Caco-2 (cell line): ENCODE measurements at regions not wholly inside any gene's neighbourhood (a gene's known extent, or its start where the extent isn't known, plus 50 kb on each side); places are given as distances from the start of the nearest gene placed in this dataset.

Source experiments
- BruUV-seq: library from RNA; stranded (reverse); fragments of 400-500 nt; replicated peaks from 2 replicates; lab custom pipeline; 2021; lab: Mats Ljungman, UMichigan
- CTCF ChIA-PET: fragments of 300-600 bp; sonication (Branson Sonifier 250); formaldehyde crosslinking; loops from one replicate; lab custom pipeline; 2022; ENCODE audit warnings: antibody characterized with exemption; lab: Charles Lee
- POLR2A ChIA-PET: fragments of 300-600 bp; sonication (Branson Sonifier 250); formaldehyde crosslinking; loops from one replicate; lab custom pipeline; 2022; ENCODE audit warnings: antibody characterized with exemption; lab: Charles Lee
- DNase-seq, 2 experiments: peaks; one replicate each; pipeline versions ENCODE4 v3.0.0 to v3.0.0-alpha.2; 2020 to 2022
- H3K27me3 ChIP-seq: replicated peaks from 2 replicates; pipeline ENCODE4 v1.6.0; 2011; ENCODE audit warnings: low read length; ENCODE audit not compliant: control insufficient read depth, insufficient read depth
- H3K36me3 ChIP-seq: 2 replicates; pipeline ENCODE4 v1.5.1; 2011; ENCODE audit warnings: low read length; ENCODE audit not compliant: control insufficient read depth, insufficient read depth
- H3K4me1 ChIP-seq: fragments of 250-450 bp; sonication (Bioruptor Pico); 2 replicates; pipeline ENCODE4 v1.5.1; 2020; ENCODE audit warnings: mild to moderate bottlenecking
- H3K4me3 ChIP-seq: 2 replicates; pipeline ENCODE4 v1.5.1; 2011; ENCODE audit warnings: low read depth, mild to moderate bottlenecking, control low read depth, low read length
- H3K9me3 ChIP-seq: fragments of 250-450 bp; sonication (Bioruptor Pico); 2 replicates; pipeline ENCODE4 v1.5.1; 2020; ENCODE audit warnings: mild to moderate bottlenecking, moderate library complexity
- H3K27ac Mint-ChIP-seq: one replicate; pipeline ENCODE4 v1.8.0; 2022; ENCODE audit warnings: mixed read lengths; ENCODE audit not compliant: unreplicated experiment
- H3K27me3 Mint-ChIP-seq: one replicate; pipeline ENCODE4 v1.8.0; 2022; ENCODE audit warnings: mixed read lengths; ENCODE audit not compliant: insufficient read depth, unreplicated experiment
- H3K36me3 Mint-ChIP-seq: one replicate; pipeline ENCODE4 v1.8.0; 2022; ENCODE audit warnings: mild to moderate bottlenecking, mixed read lengths; ENCODE audit not compliant: insufficient read depth, unreplicated experiment
- H3K4me1 Mint-ChIP-seq: one replicate; pipeline ENCODE4 v1.8.0; 2022; ENCODE audit warnings: low read depth, mixed read lengths; ENCODE audit not compliant: unreplicated experiment
- H3K4me3 Mint-ChIP-seq: one replicate; pipeline ENCODE4 v1.8.0; 2022; ENCODE audit warnings: mild to moderate bottlenecking, moderate library complexity, mixed read lengths; ENCODE audit not compliant: unreplicated experiment
- H3K9me3 Mint-ChIP-seq: one replicate; pipeline ENCODE4 v1.8.0; 2022; ENCODE audit warnings: mixed read lengths; ENCODE audit not compliant: unreplicated experiment
- CTCF ChIP-seq, 2 experiments: fragments of 200-600 bp in 1 of 2; IDR thresholded peaks; 1 replicate in 1 of 2; 2 replicates in 1 of 2; pipeline versions ENCODE4 v1.5.1 to v1.8.0; 2011 to 2022; ENCODE audit warnings: antibody characterized with exemption in 1 of 2, control low read depth in 1 of 2, inconsistent platforms in 1 of 2, low read depth in 1 of 2, low read length in 1 of 2, mild to moderate bottlenecking in 1 of 2, moderate library complexity in 1 of 2; ENCODE audit not compliant: insufficient read depth in 1 of 2, severe bottlenecking in 1 of 2, unreplicated experiment in 1 of 2
- intact Hi-C: fragments of 100-400 bp; cut with micrococcal nuclease; formaldehyde crosslinking; loops from one replicate; pipeline ENCODE4 v1.10.0; 2022; ENCODE audit not compliant: unreplicated experiment

- BruUV-seq = no TSS peak
- TF ChIP-seq CTCF (IDR thresholded peaks at IDR 0.05; ENCODE audit: insufficient read depth in 1 of 2, low read depth in 1 of 2, low read length in 1 of 2, severe bottlenecking in 1 of 2, unreplicated experiment in 1 of 2) = no peak
- no peak for DNase-seq
- Histone ChIP-seq H3K4me1 (no peaks in the 10 kb centered on the region), H3K36me3 (no peaks in the 10 kb centered on the region), H3K4me3 (no peak overlapping the region), H3K27me3 (no peaks in the 10 kb centered on the region), H3K9me3 (no peaks in the 10 kb centered on the region)
- Mint-ChIP-seq H3K36me3 (no peaks in the 10 kb centered on the region), H3K27ac (no peak overlapping the region), H3K27me3 (no peaks in the 10 kb centered on the region), H3K9me3 (no peaks in the 10 kb centered on the region), H3K4me1 (peaks cover 5% of the 10 kb centered on the region), H3K4me3 (no peak overlapping the region)
- CTCF ChIA-PET = no interaction called here
- POLR2A ChIA-PET = no interaction called here
- intact Hi-C loops = no loop called here
These were observed 292.4 kb upstream of the USP24 start for GRCh38 chr1:55507578-55507931.

GRCh38 chr1:55506740-55507577 lies 291.8 kb upstream of the USP24 start:
- Mint-ChIP-seq H3K27ac (no peak overlapping the region), H3K4me3 (no peak overlapping the region), H3K27me3 (no peaks in the 10 kb centered on the region), H3K36me3 (no peaks in the 10 kb centered on the region), H3K9me3 (no peaks in the 10 kb centered on the region), H3K4me1 (peaks cover 5% of the 10 kb centered on the region)
- H3K9me3 ChIP-seq = no peaks in the 10 kb centered on the region
- H3K27me3 ChIP-seq = no peaks in the 10 kb centered on the region
- no peak overlapping the region for H3K4me3 ChIP-seq
- DNase-seq = no peak
- intact Hi-C loops = no loop called here
- H3K4me1 ChIP-seq = no peaks in the 10 kb centered on the region
- ChIA-PET CTCF (no interaction called here), POLR2A (no interaction called here)
- H3K36me3 ChIP-seq = no peaks in the 10 kb centered on the region
- TF ChIP-seq CTCF (IDR thresholded peaks at IDR 0.05; ENCODE audit: insufficient read depth in 1 of 2, low read depth in 1 of 2, low read length in 1 of 2, severe bottlenecking in 1 of 2, unreplicated experiment in 1 of 2) = no peak
- no TSS peak for BruUV-seq

GRCh38 chr1:55505326-55505725 lies 290.2 kb upstream of the USP24 start:
- no peak for DNase-seq
- CTCF ChIA-PET = interaction anchor here (0.6 kb wide), 1 partner anchor 27 kb away, joined by 3 read pairs; no protein-coding TSS in a partner anchor
- no peak for TF ChIP-seq CTCF (IDR thresholded peaks at IDR 0.05; ENCODE audit: insufficient read depth in 1 of 2, low read depth in 1 of 2, low read length in 1 of 2, severe bottlenecking in 1 of 2, unreplicated experiment in 1 of 2)
- Histone ChIP-seq H3K36me3 (no peaks in the 10 kb centered on the region), H3K9me3 (no peaks in the 10 kb centered on the region), H3K4me3 (no peak overlapping the region), H3K4me1 (no peaks in the 10 kb centered on the region), H3K27me3 (no peaks in the 10 kb centered on the region)
- no TSS peak for BruUV-seq
- Mint-ChIP-seq H3K4me1 (peaks cover 5% of the 10 kb centered on the region), H3K9me3 (no peaks in the 10 kb centered on the region), H3K36me3 (no peaks in the 10 kb centered on the region), H3K4me3 (no peak overlapping the region), H3K27ac (no peak overlapping the region), H3K27me3 (no peaks in the 10 kb centered on the region)
- POLR2A ChIA-PET = no interaction called here
- intact Hi-C loops = no loop called here
